ENCODE measurements at regions not wholly inside any gene's neighbourhood (a gene's known extent, or its start where the extent isn't known, plus 50 kb on each side); places are given as distances from the start of the nearest gene placed in this dataset.
"Not testable (repeated sequence)": the region's sequence is repeated elsewhere in the genome, so short reads cannot be mapped to it uniquely, and the experiment has no call there.

DNA sequence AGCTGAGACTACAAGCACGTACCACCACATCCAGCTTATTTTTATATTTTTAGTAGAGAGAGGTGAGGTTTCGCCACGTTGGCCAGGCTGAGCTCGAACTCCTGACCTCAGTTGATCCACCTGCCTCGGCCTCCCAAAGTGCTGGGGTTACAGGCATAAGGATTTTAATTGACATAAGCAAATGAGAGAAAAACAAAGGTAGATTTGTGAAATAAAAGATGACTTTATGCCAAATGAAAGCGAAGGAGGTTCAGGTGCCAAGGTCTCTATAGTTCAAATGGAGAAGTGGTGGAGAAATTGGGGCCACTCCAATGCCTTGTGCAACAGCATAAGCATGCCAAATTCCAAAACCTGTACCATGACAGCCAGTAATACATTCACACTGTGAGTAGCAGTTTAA lies 180.6 kb downstream of the MREG start:
- DNase-seq (ENCODE audit: low read depth, low spot score), result no peak

DNA sequence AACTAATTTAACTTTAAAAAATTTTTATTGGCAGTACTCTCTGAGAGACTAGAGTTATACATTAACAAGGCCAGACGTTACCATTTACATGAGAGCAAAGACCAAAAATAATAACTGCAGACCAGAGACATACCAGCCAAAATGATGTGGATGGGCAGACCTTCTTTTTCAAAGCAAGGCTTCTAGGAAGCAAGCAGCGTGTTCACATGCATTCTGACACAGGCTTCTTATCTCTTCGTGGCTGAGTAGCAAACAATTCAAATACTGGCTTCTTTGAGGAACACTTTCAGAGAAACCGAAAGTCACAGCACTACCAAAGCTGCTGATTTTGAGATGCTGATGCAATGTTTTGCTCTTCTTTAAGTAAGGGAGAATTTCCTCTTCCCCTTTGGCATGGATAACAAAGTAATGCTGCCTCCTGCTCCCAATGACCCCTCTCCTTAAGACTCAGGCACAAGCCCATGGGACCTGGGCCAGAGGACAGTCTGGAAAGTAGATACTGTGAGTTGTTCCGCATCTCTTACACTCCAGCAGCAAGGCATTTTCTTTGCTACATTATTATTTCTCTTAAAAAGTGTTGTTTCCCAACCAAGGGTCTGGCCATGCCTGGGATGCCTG lies 181.9 kb downstream of the MREG start:
- DNase-seq (ENCODE audit: low read depth, low spot score), result no peak

- no peak for DNase-seq (ENCODE audit: low read depth, low spot score)
Observed at GRCh38 chr2:215830304-215830703, 183.0 kb downstream of the MREG start.

DNA sequence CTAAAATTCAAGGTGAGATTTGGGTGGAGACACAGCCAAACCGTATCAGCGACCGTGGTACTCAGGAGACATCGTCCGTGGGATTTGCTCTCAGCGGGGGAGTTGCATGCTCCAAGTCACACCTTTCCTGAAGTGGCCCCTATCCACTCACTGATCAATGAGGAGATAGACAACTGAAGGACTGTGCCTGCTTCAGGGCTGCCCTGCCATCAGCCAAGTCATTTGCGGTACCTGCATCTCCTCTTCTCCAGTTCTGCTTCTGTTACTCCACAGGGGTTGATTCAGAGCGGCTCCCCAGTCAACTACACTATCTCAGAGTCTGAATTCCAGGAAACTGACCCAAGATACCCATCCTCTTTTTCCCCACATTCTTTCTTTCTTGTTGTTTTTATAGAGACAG lies 184.1 kb downstream of the MREG start:
- DNase-seq (ENCODE audit: low read depth, low spot score), result no peak

- DNase-seq (ENCODE audit: low read depth, low spot score), result no peak
Observed at GRCh38 chr2:215828528-215829184, 184.7 kb downstream of the MREG start.

GRCh38 chr2:215826838-215827441 lies 186.4 kb downstream of the MREG start:
- DNase-seq (ENCODE audit: low read depth, low spot score), result no peak

GRCh38 chr2:215826376-215826775 lies 187.0 kb downstream of the MREG start:
- DNase-seq (ENCODE audit: low read depth, low spot score), result no peak

GRCh38 chr2:215825707-215826106 lies 187.6 kb downstream of the MREG start:
- no peak for DNase-seq (ENCODE audit: low read depth, low spot score)

- not testable (repeated sequence) for DNase-seq (ENCODE audit: low read depth, low spot score)
Observed at GRCh38 chr2:215821298-215821697, 192.1 kb downstream of the MREG start.

DNA sequence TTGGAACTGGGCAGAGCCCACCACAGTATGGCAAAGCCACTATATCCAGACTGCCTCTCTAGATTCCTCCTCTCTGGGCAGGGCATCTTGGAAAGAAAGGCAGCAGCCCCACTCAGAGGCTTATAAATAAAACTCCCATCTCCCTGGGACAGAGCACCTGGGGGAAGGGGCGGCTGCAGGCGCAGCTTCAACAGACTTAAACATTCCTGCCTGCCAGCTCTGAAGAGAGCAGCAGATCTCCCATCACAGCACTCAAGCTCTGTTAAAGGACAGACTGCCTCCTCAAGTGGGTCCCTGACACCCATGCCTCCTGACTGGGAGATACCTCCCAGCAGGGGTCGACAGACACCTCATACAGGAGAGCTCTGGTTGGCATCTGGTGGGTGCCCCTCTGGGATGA lies 193.6 kb downstream of the MREG start:
- DNase-seq (ENCODE audit: low read depth, low spot score), result not testable (repeated sequence)

DNA sequence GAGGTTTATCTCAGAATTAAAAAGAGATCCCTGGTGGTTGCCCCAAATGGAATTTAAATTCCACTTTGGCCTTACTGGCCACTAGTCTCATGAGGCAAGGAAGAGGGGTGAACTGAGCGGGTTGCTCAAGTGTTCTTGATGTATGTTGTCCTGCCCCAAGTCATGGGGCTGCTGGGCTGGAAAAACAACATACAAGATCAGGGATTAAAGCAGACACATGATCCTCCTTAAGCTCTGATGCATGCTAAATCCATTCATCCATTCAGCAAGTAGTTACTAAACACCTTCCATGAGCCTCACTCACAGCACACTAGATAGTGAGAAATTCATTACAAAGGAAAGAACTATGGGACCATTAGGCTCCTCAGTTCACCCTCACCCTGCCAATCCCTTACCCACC lies 196.3 kb downstream of the MREG start:
- DNase-seq (ENCODE audit: low read depth, low spot score), result no peak

DNA sequence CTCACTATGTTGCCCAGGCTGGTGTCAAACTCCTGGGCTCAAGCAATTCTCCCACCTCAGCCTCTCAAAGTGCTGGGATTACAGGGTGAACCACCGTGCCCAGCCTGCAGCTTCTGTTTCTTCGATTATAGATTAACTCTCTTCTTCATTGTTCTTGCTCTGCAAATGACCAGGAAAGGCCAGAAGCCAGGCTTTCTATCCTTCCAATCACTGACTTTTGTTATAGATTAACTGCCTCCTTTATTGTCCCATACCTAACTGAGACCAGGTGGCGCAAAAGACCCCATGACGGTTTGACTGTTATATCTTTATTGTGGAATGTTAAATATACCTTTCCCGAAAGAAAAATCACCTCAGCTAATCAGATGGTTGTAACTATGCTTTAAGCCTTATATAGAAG lies 196.9 kb downstream of the MREG start:
- no peak for DNase-seq (ENCODE audit: low read depth, low spot score)

DNA sequence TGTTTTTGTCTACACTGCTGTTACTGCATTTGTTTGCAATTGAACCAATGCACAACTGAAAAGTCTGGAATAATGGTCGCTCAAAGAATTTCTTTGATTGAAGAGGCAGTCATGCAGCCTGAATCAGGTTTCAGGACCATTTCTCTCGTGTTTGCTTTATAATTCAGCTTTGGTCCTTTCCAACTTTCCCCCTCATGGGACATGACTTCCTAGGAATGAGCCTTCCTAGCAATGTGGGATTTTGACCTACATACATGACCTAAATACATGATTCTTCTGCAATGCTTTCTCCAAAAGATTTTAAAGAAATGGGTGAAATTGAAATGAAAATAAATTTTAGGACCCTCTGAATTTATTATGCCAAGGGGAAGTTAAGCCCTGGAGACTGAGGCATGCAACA lies 197.4 kb downstream of the MREG start:
- no peak for DNase-seq (ENCODE audit: low read depth, low spot score)

DNA sequence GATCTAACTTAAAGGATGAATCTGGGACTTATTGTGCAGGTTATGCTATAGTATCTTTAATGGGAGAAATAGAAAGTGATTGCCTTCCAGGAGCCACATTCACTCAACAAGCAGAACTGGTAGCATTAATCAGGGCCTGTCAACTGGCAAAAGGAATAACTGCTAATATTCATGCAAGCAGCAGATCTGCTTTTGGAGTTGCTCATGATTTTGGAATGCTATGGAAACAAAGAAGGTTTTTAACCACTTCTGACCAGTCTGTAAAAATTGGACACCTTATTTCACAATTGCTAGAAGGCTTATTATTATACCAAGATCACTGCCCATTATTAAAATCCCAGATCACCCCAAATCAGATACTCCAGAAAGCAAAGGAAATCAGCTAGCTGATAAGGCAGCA lies 200.4 kb downstream of the MREG start:
- no peak for DNase-seq (ENCODE audit: low read depth, low spot score)

DNA sequence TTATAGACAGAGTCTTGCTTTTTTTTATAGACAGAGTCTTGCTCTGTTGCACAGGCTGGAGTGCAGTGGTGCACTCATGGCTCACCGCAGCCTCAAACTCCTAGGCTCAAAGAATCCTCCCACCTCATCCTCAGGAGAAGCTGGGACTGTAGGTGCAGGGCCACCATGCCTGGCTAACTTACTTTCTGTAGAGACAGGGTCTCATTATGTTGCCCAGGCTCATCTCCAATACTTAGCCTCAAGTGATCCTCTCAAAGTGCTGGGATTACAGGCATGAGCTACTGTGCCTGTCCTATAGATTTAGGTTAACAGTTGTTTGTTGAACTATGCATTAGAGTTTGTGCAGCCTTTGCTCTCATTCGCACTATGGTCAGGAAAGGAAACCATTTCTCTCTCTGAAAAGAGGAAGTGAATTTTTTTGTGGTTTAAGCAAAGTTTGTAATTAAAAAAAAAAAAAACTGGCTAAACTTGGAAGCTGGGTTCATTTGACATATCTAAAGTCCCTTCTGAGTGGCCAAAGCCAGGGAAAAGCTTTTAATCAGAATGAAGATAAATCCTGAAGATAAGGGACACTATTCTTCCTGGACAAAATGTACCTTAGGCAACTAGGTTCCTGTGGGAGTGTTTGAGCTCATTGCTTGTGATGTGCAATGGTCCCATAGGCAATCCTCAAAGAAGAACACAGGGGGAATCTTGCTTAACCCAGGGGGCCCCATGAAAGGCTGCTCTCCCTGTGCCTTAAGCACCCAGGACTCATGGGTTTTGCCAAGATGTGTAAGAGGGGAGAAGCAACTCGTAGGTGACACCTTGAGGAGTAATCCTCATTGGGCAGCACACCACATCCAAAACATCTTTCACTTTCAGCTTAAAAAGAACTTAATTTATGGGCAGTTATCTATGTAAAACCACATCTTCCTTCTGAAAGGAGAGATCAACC lies 201.7 kb downstream of the MREG start:
- no peak for DNase-seq (ENCODE audit: low read depth, low spot score)

- DNase-seq (ENCODE audit: low read depth, low spot score), result no peak
Observed at GRCh38 chr2:215811003-215811402, 202.3 kb downstream of the MREG start.

DNA sequence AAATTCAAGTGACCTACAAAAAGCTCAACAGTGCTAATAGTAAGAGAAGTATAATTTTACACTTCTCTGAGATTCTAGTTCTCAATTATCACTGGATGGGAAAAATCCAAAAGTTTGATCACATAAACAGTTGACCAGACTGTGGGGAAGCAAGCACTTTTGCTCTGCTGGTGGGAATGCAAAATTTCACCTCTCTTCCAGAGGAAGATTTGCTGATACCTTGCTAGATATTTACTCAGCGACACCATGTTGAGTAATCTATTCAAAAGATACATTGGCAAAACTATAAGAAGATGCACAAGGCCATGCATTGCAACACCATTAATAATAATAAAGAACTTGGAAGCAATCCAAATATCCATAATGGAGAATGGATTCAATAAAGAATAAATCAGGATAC lies 204.4 kb downstream of the MREG start:
- DNase-seq (ENCODE audit: low read depth, low spot score), result no peak

DNA sequence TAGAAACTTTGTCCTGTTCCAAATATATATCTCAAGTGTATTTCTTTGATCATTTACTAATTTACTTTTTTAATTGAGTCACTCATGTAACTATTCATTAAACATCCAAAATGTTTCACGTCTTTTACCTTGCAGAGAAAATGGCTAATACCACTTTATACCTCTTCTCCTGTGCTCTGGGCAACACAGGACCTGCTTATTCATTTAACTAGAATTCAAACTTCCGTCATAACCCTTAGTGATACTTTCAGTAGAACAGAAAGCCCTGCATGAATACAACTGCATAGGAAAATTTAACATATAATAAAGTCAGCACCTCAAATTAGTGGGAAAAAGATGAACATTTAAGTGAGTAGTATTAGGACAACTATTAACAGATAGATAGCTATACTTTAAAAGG lies 205.2 kb downstream of the MREG start:
- DNase-seq (ENCODE audit: low read depth, low spot score), result no peak

GRCh38 chr2:215805493-215805892 lies 207.9 kb downstream of the MREG start:
- no peak for DNase-seq (ENCODE audit: low read depth, low spot score)

GRCh38 chr2:215803150-215803549 lies 210.2 kb downstream of the MREG start:
- no peak for DNase-seq (ENCODE audit: low read depth, low spot score)

GRCh38 chr2:215799194-215799593 lies 214.2 kb downstream of the MREG start:
- DNase-seq (ENCODE audit: low read depth, low spot score), result no peak

DNA sequence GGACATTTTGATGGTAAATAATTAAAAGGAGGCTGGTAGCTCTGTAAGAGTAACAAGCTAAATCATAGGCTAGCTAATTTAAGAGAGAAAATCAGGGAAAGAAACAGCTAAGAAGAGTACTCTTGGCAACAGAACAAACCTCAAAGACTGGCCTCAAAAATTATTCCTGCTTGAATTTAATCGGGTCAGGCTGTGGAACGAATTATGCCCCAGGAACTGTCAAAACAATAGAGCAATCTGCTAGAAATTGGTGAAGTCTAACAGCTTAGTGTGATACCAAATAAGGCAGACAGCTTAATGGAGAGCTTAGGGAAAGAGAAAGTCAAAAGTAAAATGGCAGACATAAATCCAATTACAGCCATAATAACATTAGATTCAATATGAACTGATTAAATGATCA lies 215.7 kb downstream of the MREG start:
- DNase-seq (ENCODE audit: low read depth, low spot score), result no peak

Measured in smooth muscle cell of the brain vasculature (primary cell).